ENCODE measurements at regions not wholly inside any gene's neighbourhood (a gene's known extent, or its start where the extent isn't known, plus 50 kb on each side); places are given as distances from the start of the nearest gene placed in this dataset.

DNA sequence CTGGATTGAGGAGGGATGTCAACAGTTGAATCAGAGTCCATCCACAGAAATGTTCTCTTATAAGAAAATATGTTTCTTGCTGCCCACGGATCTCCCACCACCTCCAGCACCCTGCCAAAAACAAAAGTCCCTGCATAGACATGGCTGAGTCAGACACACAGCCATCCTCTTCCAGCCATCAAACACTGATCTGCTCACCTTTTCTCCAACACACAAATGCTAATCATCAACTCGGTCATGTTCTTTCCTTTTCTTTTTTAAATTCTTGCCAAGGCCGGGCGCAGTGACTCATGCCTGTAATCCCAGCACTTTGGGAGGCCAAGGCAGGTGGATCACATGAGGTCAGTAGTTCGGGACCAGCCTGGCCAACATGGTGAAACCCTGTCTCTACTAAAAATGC, 110.7 kb upstream of the IL12A start:
- H3K79me2 ChIP-seq (ENCODE audit: control insufficient read depth, insufficient read depth, low read length) = peaks cover 23% of the 10 kb centered on the region
- dilution Hi-C loops (cut with MboI; ENCODE audit: extremely low pct_ligation_motif_present, low sequenced_read_pairs) = no loop called here
- H3K36me3 ChIP-seq (ENCODE audit: control insufficient read depth in 2 of 2, extremely low read depth in 1 of 2, insufficient read depth in 2 of 2, low read length in 2 of 2) = no peaks in the 10 kb centered on the region
- peaks cover 35% of the 10 kb centered on the region for H3K4me1 ChIP-seq (ENCODE audit: control insufficient read depth, extremely low read depth, insufficient read depth, low read length)
- TF ChIP-seq, protein P1, sequence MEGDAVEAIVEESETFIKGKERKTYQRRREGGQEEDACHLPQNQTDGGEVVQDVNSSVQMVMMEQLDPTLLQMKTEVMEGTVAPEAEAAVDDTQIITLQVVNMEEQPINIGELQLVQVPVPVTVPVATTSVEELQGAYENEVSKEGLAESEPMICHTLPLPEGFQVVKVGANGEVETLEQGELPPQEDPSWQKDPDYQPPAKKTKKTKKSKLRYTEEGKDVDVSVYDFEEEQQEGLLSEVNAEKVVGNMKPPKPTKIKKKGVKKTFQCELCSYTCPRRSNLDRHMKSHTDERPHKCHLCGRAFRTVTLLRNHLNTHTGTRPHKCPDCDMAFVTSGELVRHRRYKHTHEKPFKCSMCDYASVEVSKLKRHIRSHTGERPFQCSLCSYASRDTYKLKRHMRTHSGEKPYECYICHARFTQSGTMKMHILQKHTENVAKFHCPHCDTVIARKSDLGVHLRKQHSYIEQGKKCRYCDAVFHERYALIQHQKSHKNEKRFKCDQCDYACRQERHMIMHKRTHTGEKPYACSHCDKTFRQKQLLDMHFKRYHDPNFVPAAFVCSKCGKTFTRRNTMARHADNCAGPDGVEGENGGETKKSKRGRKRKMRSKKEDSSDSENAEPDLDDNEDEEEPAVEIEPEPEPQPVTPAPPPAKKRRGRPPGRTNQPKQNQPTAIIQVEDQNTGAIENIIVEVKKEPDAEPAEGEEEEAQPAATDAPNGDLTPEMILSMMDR (optimal IDR thresholded peaks at IDR 0.05 in 1 of 3, IDR thresholded peaks at IDR 0.05 in 1 of 3, conservative IDR thresholded peaks at IDR 0.05 in 1 of 3; ENCODE audit: extremely low read depth in 1 of 3, insufficient read depth in 2 of 3, low read length in 3 of 3) = no peak
- TF ChIP-seq EZH2 (IDR thresholded peaks at IDR 0.05; ENCODE audit: low read length) = no peak
- H3K9ac ChIP-seq (ENCODE audit: control insufficient read depth, extremely low read depth, insufficient read depth, low read length) = no peak overlapping the region
- H3K9me1 ChIP-seq (ENCODE audit: control insufficient read depth, extremely low read depth, insufficient read depth, low read length) = no peaks in the 10 kb centered on the region
- H2AFZ ChIP-seq (ENCODE audit: control insufficient read depth, low read length) = no peak overlapping the region
- no peaks in the 10 kb centered on the region for H4K20me1 ChIP-seq (ENCODE audit: control insufficient read depth, extremely low read depth, insufficient read depth, low read length)
- DNase-seq (ENCODE audit: low read depth, low spot score) (no peak), FAIRE-seq (peak; percentile 81)
- no peak overlapping the region for H3K4me3 ChIP-seq (ENCODE audit: control insufficient read depth in 2 of 3, extremely low read depth in 1 of 3, insufficient read depth in 2 of 3, low read depth in 1 of 3, low read length in 3 of 3)
- no peak overlapping the region for H3K27ac ChIP-seq (ENCODE audit: control insufficient read depth, insufficient read depth, low read length)
- H3K27me3 ChIP-seq (ENCODE audit: control insufficient read depth, extremely low read depth, insufficient read depth, low read length) = no peaks in the 10 kb centered on the region
- H3K9me3 ChIP-seq (ENCODE audit: control insufficient read depth, low read depth, low read length) = no peaks in the 10 kb centered on the region
- peak overlapping the region; percentile 8 for H3K4me2 ChIP-seq (ENCODE audit: control insufficient read depth, extremely low read depth, insufficient read depth, low read depth, low read length)

DNA sequence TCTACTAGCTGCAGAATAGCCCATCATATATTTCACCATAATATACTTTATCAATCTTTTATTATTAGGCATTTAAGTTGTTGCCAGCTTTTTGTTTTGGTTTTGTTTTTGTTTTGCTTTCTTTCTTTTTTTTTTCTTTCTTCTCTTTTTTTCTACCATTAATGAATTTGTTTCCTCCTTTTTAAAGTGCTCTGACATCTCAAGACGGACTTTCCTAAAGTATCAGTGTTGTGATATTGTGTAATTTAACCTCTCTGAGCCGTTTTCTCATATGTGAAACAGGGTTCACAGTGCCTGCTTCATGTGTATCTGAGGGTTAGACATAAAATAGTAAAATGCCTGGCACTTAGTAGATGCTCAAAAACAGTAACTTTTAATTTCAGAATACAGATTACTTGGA, 109.5 kb upstream of the IL12A start:
- dilution Hi-C loops (cut with MboI; ENCODE audit: extremely low pct_ligation_motif_present, low sequenced_read_pairs) = no loop called here
- DNase-seq (ENCODE audit: low read depth, low spot score) (no peak), FAIRE-seq (no peak)
- Histone ChIP-seq H4K20me1 (ENCODE audit: control insufficient read depth, extremely low read depth, insufficient read depth, low read length) (no peaks in the 10 kb centered on the region), H3K9me1 (ENCODE audit: control insufficient read depth, extremely low read depth, insufficient read depth, low read length) (no peaks in the 10 kb centered on the region), H3K4me1 (ENCODE audit: control insufficient read depth, extremely low read depth, insufficient read depth, low read length) (peaks cover 37% of the 10 kb centered on the region), H3K4me2 (ENCODE audit: control insufficient read depth, extremely low read depth, insufficient read depth, low read depth, low read length) (no peak overlapping the region), H3K9me3 (ENCODE audit: control insufficient read depth, low read depth, low read length) (no peaks in the 10 kb centered on the region), H3K4me3 (ENCODE audit: control insufficient read depth in 2 of 3, extremely low read depth in 1 of 3, insufficient read depth in 2 of 3, low read depth in 1 of 3, low read length in 3 of 3) (no peak overlapping the region), H3K27ac (ENCODE audit: control insufficient read depth, insufficient read depth, low read length) (no peak overlapping the region), H3K9ac (ENCODE audit: control insufficient read depth, extremely low read depth, insufficient read depth, low read length) (no peak overlapping the region), H3K36me3 (ENCODE audit: control insufficient read depth in 2 of 2, extremely low read depth in 1 of 2, insufficient read depth in 2 of 2, low read length in 2 of 2) (no peaks in the 10 kb centered on the region), H2AFZ (ENCODE audit: control insufficient read depth, low read length) (no peak overlapping the region), H3K79me2 (ENCODE audit: control insufficient read depth, insufficient read depth, low read length) (peaks cover 27% of the 10 kb centered on the region), H3K27me3 (ENCODE audit: control insufficient read depth, extremely low read depth, insufficient read depth, low read length) (no peaks in the 10 kb centered on the region)
- no peak for TF ChIP-seq EZH2 (IDR thresholded peaks at IDR 0.05; ENCODE audit: low read length)
- TF ChIP-seq, protein P1 (optimal IDR thresholded peaks at IDR 0.05 in 1 of 3, IDR thresholded peaks at IDR 0.05 in 1 of 3, conservative IDR thresholded peaks at IDR 0.05 in 1 of 3; ENCODE audit: extremely low read depth in 1 of 3, insufficient read depth in 2 of 3, low read length in 3 of 3) = no peak
